Tibial nerve (tissue), 4 donors: ENCODE measurements at regions not wholly inside any gene's neighbourhood (a gene's known extent, or its start where the extent isn't known, plus 50 kb on each side); places are given as distances from the start of the nearest gene placed in this dataset.

Source experiments
- DNase-seq, 2 donors: peaks; one replicate each; pipeline ENCODE4 v3.0.0-alpha.2; 2019; ENCODE audit warnings: low spot score in 2 of 2
- H3K27ac ChIP-seq, 4 donors: fragments of 200-600 bp; sonication (generic) in 3 of 4; one replicate each; pipeline ENCODE4 v1.5.1; 2017 to 2019; ENCODE audit warnings: mild to moderate bottlenecking in 1 of 4
- H3K27me3 ChIP-seq, 2 donors: fragments of 200-600 bp; sonication (generic) in 1 of 2; one replicate each; pipeline versions ENCODE4 v1.5.1 to v1.6.0; 2017 to 2019
- H3K36me3 ChIP-seq, 3 donors: fragments of 200-600 bp; sonication (generic); one replicate each; pipeline ENCODE4 v1.5.1; 2018 to 2019
- H3K4me1 ChIP-seq, 4 donors: fragments of 200-600 bp; sonication (generic) in 3 of 4; one replicate each; pipeline ENCODE4 v1.5.1; 2017 to 2019
- H3K4me3 ChIP-seq, 4 donors: fragments of 200-600 bp; sonication (generic) in 3 of 4; one replicate each; pipeline ENCODE4 v1.5.1; 2017 to 2019; ENCODE audit warnings: mild to moderate bottlenecking in 1 of 4, moderate library complexity in 1 of 4
- H3K9me3 ChIP-seq, 4 donors: fragments of 200-600 bp; sonication (generic) in 3 of 4; one replicate each; pipeline ENCODE4 v1.5.1; 2017 to 2019
- EP300 ChIP-seq, 2 donors: sonication (generic); formaldehyde crosslinking; IDR thresholded peaks; one replicate each; pipeline ENCODE4 v1.6.1; 2017; ENCODE audit warnings: antibody characterized with exemption in 2 of 2, mild to moderate bottlenecking in 1 of 2
- POLR2A ChIP-seq, 2 donors: fragments of 450-650 bp; IDR thresholded peaks; one replicate each; pipeline ENCODE4 v1.6.1; 2017; ENCODE audit warnings: antibody characterized with exemption in 2 of 2, mild to moderate bottlenecking in 2 of 2, moderate library complexity in 2 of 2
- WGBS, 2 donors: methylation state at CpG; one replicate each; pipeline ENCODE4 v1.1.5; 2018; 5-methylcytosine and 5-hydroxymethylcytosine counted together
- TF ChIP-seq, protein P1 (sequence below), 5 experiments: fragments of 200-600 bp in 3 of 5; fragments of 450-650 bp in 2 of 5; sonication (generic) in 3 of 5; IDR thresholded peaks; one replicate each; pipeline ENCODE4 v1.5.1; 2016 to 2019; ENCODE audit warnings: antibody characterized with exemption in 5 of 5, mild to moderate bottlenecking in 3 of 5, moderate library complexity in 2 of 5

DNA sequence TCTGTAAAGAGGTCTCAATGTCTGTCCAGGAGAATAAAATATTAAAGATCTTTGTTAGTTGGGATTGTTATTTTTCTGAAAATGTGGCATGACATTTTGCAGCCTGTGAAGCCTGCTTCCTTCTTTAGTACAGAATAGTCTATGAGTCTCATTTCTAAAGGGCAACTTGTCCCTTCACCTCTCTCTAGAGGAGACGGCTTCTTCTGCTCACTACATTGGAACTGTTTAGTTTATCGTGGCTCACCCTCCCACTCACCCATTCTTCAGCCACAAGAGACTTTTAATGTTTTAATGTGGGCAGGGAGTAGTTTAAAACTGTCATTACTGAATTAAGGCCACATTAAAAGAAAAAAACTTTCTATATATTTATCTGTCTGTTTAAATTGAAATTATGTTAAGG is 161.0 kb downstream of the BARD1 start:
- no peaks in the 10 kb centered on the region for H3K36me3 ChIP-seq
- no peaks in the 10 kb centered on the region for H3K27me3 ChIP-seq
- H3K27ac ChIP-seq = no peak overlapping the region
- H3K9me3 ChIP-seq = no peaks in the 10 kb centered on the region
- peaks cover 0 to 10% (median 0%) of the 10 kb centered on the region in 4 donors for H3K4me1 ChIP-seq
- TF ChIP-seq POLR2A (IDR thresholded peaks at IDR 0.05) (no peak), EP300 (IDR thresholded peaks at IDR 0.05) (no peak)
- 22 to 23% methylated on average over 2 of the region's 2 CpGs for WGBS, 2 donors
- no peak for DNase-seq
- no peak overlapping the region for H3K4me3 ChIP-seq

- TF ChIP-seq EP300 (IDR thresholded peaks at IDR 0.05) = no peak
- WGBS, 2 donors = 24 to 42% methylated on average over 2 of the region's 2 CpGs
- H3K27me3 ChIP-seq = no peaks in the 10 kb centered on the region
- H3K9me3 ChIP-seq = no peaks in the 10 kb centered on the region
- H3K4me3 ChIP-seq = no peak overlapping the region
- H3K36me3 ChIP-seq = no peaks in the 10 kb centered on the region
- no peaks in the 10 kb centered on the region for H3K4me1 ChIP-seq
- no peak for DNase-seq
- no peak overlapping the region for H3K27ac ChIP-seq
These were observed 178.1 kb downstream of the BARD1 start for GRCh38 chr2:214631406-214631805.

- Histone ChIP-seq H3K27me3 (no peaks in the 10 kb centered on the region), H3K27ac (no peak overlapping the region), H3K9me3 (no peaks in the 10 kb centered on the region), H3K36me3 (no peaks in the 10 kb centered on the region), H3K4me1 (no peaks in the 10 kb centered on the region), H3K4me3 (no peak overlapping the region)
- TF ChIP-seq, protein P1, sequence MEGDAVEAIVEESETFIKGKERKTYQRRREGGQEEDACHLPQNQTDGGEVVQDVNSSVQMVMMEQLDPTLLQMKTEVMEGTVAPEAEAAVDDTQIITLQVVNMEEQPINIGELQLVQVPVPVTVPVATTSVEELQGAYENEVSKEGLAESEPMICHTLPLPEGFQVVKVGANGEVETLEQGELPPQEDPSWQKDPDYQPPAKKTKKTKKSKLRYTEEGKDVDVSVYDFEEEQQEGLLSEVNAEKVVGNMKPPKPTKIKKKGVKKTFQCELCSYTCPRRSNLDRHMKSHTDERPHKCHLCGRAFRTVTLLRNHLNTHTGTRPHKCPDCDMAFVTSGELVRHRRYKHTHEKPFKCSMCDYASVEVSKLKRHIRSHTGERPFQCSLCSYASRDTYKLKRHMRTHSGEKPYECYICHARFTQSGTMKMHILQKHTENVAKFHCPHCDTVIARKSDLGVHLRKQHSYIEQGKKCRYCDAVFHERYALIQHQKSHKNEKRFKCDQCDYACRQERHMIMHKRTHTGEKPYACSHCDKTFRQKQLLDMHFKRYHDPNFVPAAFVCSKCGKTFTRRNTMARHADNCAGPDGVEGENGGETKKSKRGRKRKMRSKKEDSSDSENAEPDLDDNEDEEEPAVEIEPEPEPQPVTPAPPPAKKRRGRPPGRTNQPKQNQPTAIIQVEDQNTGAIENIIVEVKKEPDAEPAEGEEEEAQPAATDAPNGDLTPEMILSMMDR (IDR thresholded peaks at IDR 0.05) = no peak
- TF ChIP-seq EP300 (IDR thresholded peaks at IDR 0.05) (no peak), POLR2A (IDR thresholded peaks at IDR 0.05) (no peak)
- no peak for DNase-seq
- WGBS, 2 donors = 54 to 55% methylated on average over 3 of the region's 3 CpGs
These were observed 179.0 kb downstream of the BARD1 start for GRCh38 chr2:214630402-214631045.

DNA sequence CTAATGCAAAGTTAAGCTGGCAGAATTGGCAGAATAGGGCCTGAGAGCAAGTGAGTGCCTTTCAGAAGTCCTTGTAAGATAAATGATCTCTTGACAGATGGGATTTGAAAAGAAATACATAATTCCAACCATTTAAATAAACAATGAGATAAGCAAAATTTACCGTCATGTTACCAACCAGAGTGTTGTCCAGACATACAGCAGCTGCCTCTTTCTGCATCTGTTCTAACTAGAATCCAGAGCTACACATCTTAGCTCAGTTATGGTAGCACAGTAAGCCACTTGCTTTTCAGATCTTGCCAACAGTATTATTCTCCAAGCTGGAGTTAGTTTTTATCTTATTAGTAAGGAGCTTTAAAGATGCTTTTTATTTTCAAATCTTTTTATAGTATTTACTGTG is 179.6 kb downstream of the BARD1 start:
- WGBS, 2 donors = 67 to 85% methylated on average over 1 of the region's 1 CpG
- no peak for TF ChIP-seq EP300 (IDR thresholded peaks at IDR 0.05)
- TF ChIP-seq, protein P1 (IDR thresholded peaks at IDR 0.05) = no peak
- TF ChIP-seq POLR2A (IDR thresholded peaks at IDR 0.05) = no peak
- H3K27me3 ChIP-seq = no peaks in the 10 kb centered on the region
- H3K27ac ChIP-seq = no peak overlapping the region
- no peak for DNase-seq
- no peaks in the 10 kb centered on the region for H3K4me1 ChIP-seq
- no peak overlapping the region for H3K4me3 ChIP-seq
- H3K36me3 ChIP-seq = no peaks in the 10 kb centered on the region
- no peaks in the 10 kb centered on the region for H3K9me3 ChIP-seq
